ENCODE measurements at regions not wholly inside any gene's neighbourhood (a gene's known extent, or its start where the extent isn't known, plus 50 kb on each side); places are given as distances from the start of the nearest gene placed in this dataset.
A peak's percentile ranks its signal among the peaks of the same experiment; 100 is the strongest.

GRCh38 chr9:14399756-14400657 is 86.1 kb upstream of the NFIB start:
- intact Hi-C loops (cut with micrococcal nuclease): loop anchor here (2.0 to 5.0 kb wide), 3 partner anchors 48 to 973 kb away; no protein-coding TSS in a partner anchor
- Histone ChIP-seq H3K79me2 (ENCODE audit: low read length) (no peaks in the 10 kb centered on the region), H3K9me2 (replicated peaks; ENCODE audit: low read length) (no peaks in the 10 kb centered on the region), H3K9me3 (ENCODE audit: low read length) (no peaks in the 10 kb centered on the region), H2AFZ (ENCODE audit: low read length) (peak overlapping the region; percentile 50; the same call in 1 of the 2 replicates), H3K9ac (ENCODE audit: low read length) (no peak overlapping the region), H3K4me3 (ENCODE audit: low read length) (peak overlapping the region; percentile 58), H3F3A (ENCODE audit: low read length, unreplicated experiment) (no peaks in the 10 kb centered on the region), H3K27me3 (ENCODE audit: low read length) (no peaks in the 10 kb centered on the region), H3K36me3 (ENCODE audit: low read depth, low read length) (no peaks in the 10 kb centered on the region), H3K27ac (ENCODE audit: low read length) (0 out of 2 replicates have a peak overlapping the region, but pooled peaks have one; percentile 1), H4K20me1 (ENCODE audit: low read length) (no peaks in the 10 kb centered on the region), H3K4me1 (ENCODE audit: insufficient read depth, low read length) (peaks cover 20% of the 10 kb centered on the region), H3K4me2 (ENCODE audit: low read length) (peak overlapping the region; percentile 76)
- DNase-seq (no peak), ATAC-seq (peak; percentile 77)
- no peak for TF ChIP-seq EZH2 (IDR thresholded peaks at IDR 0.05; ENCODE audit: low read length, unreplicated experiment)
- no peak for TF ChIP-seq CTCF (conservative IDR thresholded peaks at IDR 0.05; ENCODE audit: low read depth, low read length)
- POLR2A ChIA-PET (ENCODE audit: unreplicated experiment): interaction anchor here (0.6 to 0.7 kb wide), 3 partner anchors 85 to 293 kb away, joined by 3 to 7 read pairs (median 4); no protein-coding TSS in a partner anchor
- CTCF ChIA-PET: interaction anchor here (0.6 to 1.2 kb wide), 6 partner anchors 34 to 972 kb away, joined by 3 to 17 read pairs (median 4); no protein-coding TSS in a partner anchor
- no TSS peak for BruUV-seq (replicated peaks)

- H3K9me2 ChIP-seq (replicated peaks; ENCODE audit: low read length): no peaks in the 10 kb centered on the region
- intact Hi-C loops (cut with micrococcal nuclease): no loop called here
- peaks cover 20% of the 10 kb centered on the region for H3K4me1 ChIP-seq (ENCODE audit: insufficient read depth, low read length)
- no peak overlapping the region for H3K9ac ChIP-seq (ENCODE audit: low read length)
- no peak overlapping the region for H3K4me3 ChIP-seq (ENCODE audit: low read length)
- no peak overlapping the region for H3K27ac ChIP-seq (ENCODE audit: low read length)
- H3F3A ChIP-seq (ENCODE audit: low read length, unreplicated experiment): no peaks in the 10 kb centered on the region
- ChIA-PET CTCF (no interaction called here), POLR2A (ENCODE audit: unreplicated experiment) (no interaction called here)
- no peaks in the 10 kb centered on the region for H3K79me2 ChIP-seq (ENCODE audit: low read length)
- no TSS peak for BruUV-seq (replicated peaks)
- DNase-seq: no peak
- no peak overlapping the region for H2AFZ ChIP-seq (ENCODE audit: low read length)
- H3K27me3 ChIP-seq (ENCODE audit: low read length): no peaks in the 10 kb centered on the region
- no peaks in the 10 kb centered on the region for H3K36me3 ChIP-seq (ENCODE audit: low read depth, low read length)
- H3K9me3 ChIP-seq (ENCODE audit: low read length): no peaks in the 10 kb centered on the region
- ATAC-seq: no peak
- no peak overlapping the region for H3K4me2 ChIP-seq (ENCODE audit: low read length)
- TF ChIP-seq EZH2phosphoT487 (IDR thresholded peaks at IDR 0.05; ENCODE audit: borderline replicate concordance, low read length): no peak
- no peak for TF ChIP-seq CTCF (conservative IDR thresholded peaks at IDR 0.05; ENCODE audit: low read depth, low read length)
- TF ChIP-seq EZH2 (IDR thresholded peaks at IDR 0.05; ENCODE audit: low read length, unreplicated experiment): no peak
- H4K20me1 ChIP-seq (ENCODE audit: low read length): no peaks in the 10 kb centered on the region
Observed at GRCh38 chr9:14398473-14398872, 84.5 kb upstream of the NFIB start.

GRCh38 chr9:14396171-14396570 is 82.2 kb upstream of the NFIB start:
- Histone ChIP-seq H3K9me2 (replicated peaks; ENCODE audit: low read length) (no peaks in the 10 kb centered on the region), H3K27me3 (ENCODE audit: low read length) (no peaks in the 10 kb centered on the region), H3F3A (ENCODE audit: low read length, unreplicated experiment) (no peaks in the 10 kb centered on the region), H3K9ac (ENCODE audit: low read length) (no peak overlapping the region), H3K27ac (ENCODE audit: low read length) (no peak overlapping the region), H3K4me3 (ENCODE audit: low read length) (no peak overlapping the region), H2AFZ (ENCODE audit: low read length) (no peak overlapping the region), H4K20me1 (ENCODE audit: low read length) (no peaks in the 10 kb centered on the region), H3K79me2 (ENCODE audit: low read length) (no peaks in the 10 kb centered on the region), H3K9me3 (ENCODE audit: low read length) (no peaks in the 10 kb centered on the region), H3K4me2 (ENCODE audit: low read length) (no peak overlapping the region), H3K4me1 (ENCODE audit: insufficient read depth, low read length) (peaks cover 16% of the 10 kb centered on the region), H3K36me3 (ENCODE audit: low read depth, low read length) (no peaks in the 10 kb centered on the region)
- POLR2A ChIA-PET (ENCODE audit: unreplicated experiment): no interaction called here
- CTCF ChIA-PET: no interaction called here
- DNase-seq (no peak), ATAC-seq (no peak)
- BruUV-seq (replicated peaks): no TSS peak
- TF ChIP-seq EZH2phosphoT487 (IDR thresholded peaks at IDR 0.05; ENCODE audit: borderline replicate concordance, low read length) (no peak), EZH2 (IDR thresholded peaks at IDR 0.05; ENCODE audit: low read length, unreplicated experiment) (no peak), CTCF (conservative IDR thresholded peaks at IDR 0.05; ENCODE audit: low read depth, low read length) (no peak)
- intact Hi-C loops (cut with micrococcal nuclease): no loop called here

Measured in PC-3 (cell line).